CD14-positive monocyte (primary cell): ENCODE measurements at regions not wholly inside any gene's neighbourhood (a gene's known extent, or its start where the extent isn't known, plus 50 kb on each side); places are given as distances from the start of the nearest gene placed in this dataset.
"Not testable (repeated sequence)": the region's sequence is repeated elsewhere in the genome, so short reads cannot be mapped to it uniquely, and the experiment has no call there.

ENCODE experiments used
- DNase-seq, 3 donors: peaks; one replicate each; pipeline ENCODE4 v3.0.0-alpha.2; 2011 to 2022
- H2AFZ ChIP-seq: 2 replicates; pipeline ENCODE4 v1.6.0; 2012; ENCODE audit warnings: mild to moderate bottlenecking, low read depth, low read length, inconsistent platforms; ENCODE audit not compliant: insufficient read depth, poor library complexity, severe bottlenecking
- H3K27ac ChIP-seq, 2 donors: 1 replicate in 1 of 2; 2 replicates in 1 of 2; pipeline ENCODE4 v1.5.1; 2012 to 2013; ENCODE audit warnings: low read length in 2 of 2, control low read depth in 1 of 2, inconsistent platforms in 1 of 2, low read depth in 1 of 2, mild to moderate bottlenecking in 1 of 2
- H3K27me3 ChIP-seq, 2 donors: one replicate each; pipeline versions ENCODE4 v1.6.0 to v1.6.1; 2011 to 2013; ENCODE audit warnings: low read length in 2 of 2; ENCODE audit not compliant: control insufficient read depth in 2 of 2, insufficient read depth in 2 of 2
- H3K36me3 ChIP-seq, 2 donors: replicated peaks in 1 of 2; 1 replicate in 1 of 2; 2 replicates in 1 of 2; pipeline versions ENCODE4 v1.5.1 to v1.6.1; 2012 to 2013; ENCODE audit warnings: low read length in 2 of 2, control low read depth in 1 of 2, inconsistent platforms in 1 of 2, mild to moderate bottlenecking in 1 of 2; ENCODE audit not compliant: insufficient read depth in 2 of 2, control insufficient read depth in 1 of 2
- H3K4me1 ChIP-seq, 2 donors: 1 replicate in 1 of 2; 2 replicates in 1 of 2; pipeline versions ENCODE4 v1.5.1 to v1.6.1; 2012 to 2013; ENCODE audit warnings: low read length in 2 of 2, control low read depth in 1 of 2, inconsistent platforms in 1 of 2, mild to moderate bottlenecking in 1 of 2, moderate library complexity in 1 of 2; ENCODE audit not compliant: insufficient read depth in 2 of 2, control insufficient read depth in 1 of 2
- H3K4me2 ChIP-seq: replicated peaks from 2 replicates; pipeline ENCODE3; 2012; ENCODE audit warnings: low read length, moderate library complexity, mild to moderate bottlenecking; ENCODE audit not compliant: poor library complexity, severe bottlenecking; ENCODE audit errors: extremely low read depth
- H3K4me3 ChIP-seq, 3 experiments: fragments of 200-600 bp in 1 of 3; sonication (generic) in 1 of 3; replicated peaks in 1 of 3; 1 replicate in 2 of 3; 2 replicates in 1 of 3; pipeline ENCODE4 v1.5.1; 2011 to 2013; ENCODE audit warnings: low read length in 3 of 3, mild to moderate bottlenecking in 3 of 3, control low read depth in 2 of 3, low read depth in 2 of 3, inconsistent platforms in 1 of 3, moderate library complexity in 1 of 3
- H3K79me2 ChIP-seq: 2 replicates; pipeline ENCODE4 v1.6.0; 2012; ENCODE audit warnings: mild to moderate bottlenecking, control low read depth, inconsistent platforms, low read length, moderate library complexity; ENCODE audit not compliant: insufficient read depth
- H3K9ac ChIP-seq: 2 replicates; pipeline ENCODE4 v1.6.0; 2017; ENCODE audit warnings: low read length, mild to moderate bottlenecking; ENCODE audit not compliant: insufficient read depth, poor library complexity, severe bottlenecking
- H3K9me3 ChIP-seq, 2 donors: replicated peaks in 1 of 2; 1 replicate in 1 of 2; 2 replicates in 1 of 2; pipeline versions ENCODE4 v1.5.1 to v1.6.1; 2012 to 2013; ENCODE audit warnings: low read length in 2 of 2, control low read depth in 1 of 2; ENCODE audit not compliant: control insufficient read depth in 1 of 2, insufficient read depth in 1 of 2
- H4K20me1 ChIP-seq: 2 replicates; pipeline ENCODE4 v1.6.0; 2012; ENCODE audit warnings: mild to moderate bottlenecking, low read length, control low read depth, moderate library complexity; ENCODE audit not compliant: insufficient read depth
- H3K27ac Mint-ChIP-seq, 7 donors: one replicate each; pipeline ENCODE4 v1.8.0; 2020; ENCODE audit warnings: mild to moderate bottlenecking in 7 of 7, mixed read lengths in 7 of 7, moderate library complexity in 6 of 7, inconsistent platforms in 2 of 7
- H3K27me3 Mint-ChIP-seq, 3 donors: one replicate each; pipeline ENCODE4 v1.8.0; 2021 to 2022; ENCODE audit warnings: low read depth in 3 of 3, mild to moderate bottlenecking in 3 of 3, mixed read lengths in 3 of 3, moderate library complexity in 3 of 3, inconsistent platforms in 1 of 3
- H3K36me3 Mint-ChIP-seq, 2 donors: one replicate each; pipeline ENCODE4 v1.8.0; 2020; ENCODE audit warnings: mixed read lengths in 2 of 2, inconsistent platforms in 1 of 2, mild to moderate bottlenecking in 1 of 2
- H3K4me1 Mint-ChIP-seq: one replicate; pipeline ENCODE4 v1.8.0; 2020; ENCODE audit warnings: mild to moderate bottlenecking, mixed read lengths
- H3K4me3 Mint-ChIP-seq, 2 donors: one replicate each; pipeline ENCODE4 v1.8.0; 2020; ENCODE audit warnings: mild to moderate bottlenecking in 2 of 2, mixed read lengths in 2 of 2, moderate library complexity in 1 of 2
- H3K9me3 Mint-ChIP-seq, 7 donors: one replicate each; pipeline ENCODE4 v1.8.0; 2020 to 2022; ENCODE audit warnings: mixed read lengths in 7 of 7, mild to moderate bottlenecking in 6 of 7, moderate library complexity in 6 of 7, inconsistent platforms in 2 of 7
- CTCF ChIP-seq: fragments of 200-600 bp; IDR thresholded peaks from one replicate; pipeline ENCODE4 v1.8.0; 2022; ENCODE audit warnings: antibody characterized with exemption, mild to moderate bottlenecking
- WGBS: methylation state at CpG from one replicate; pipeline ENCODE4 v1.1.5; 2013; ENCODE audit warnings: missing lambda C conversion rate; ENCODE audit not compliant: insufficient coverage; 5-methylcytosine and 5-hydroxymethylcytosine counted together
- intact Hi-C, 2 donors: fragments of 100-400 bp; cut with micrococcal nuclease; formaldehyde crosslinking; loops; one replicate each; pipeline versions ENCODE4 v1.15.0 to v1.15.1; 2023

DNA sequence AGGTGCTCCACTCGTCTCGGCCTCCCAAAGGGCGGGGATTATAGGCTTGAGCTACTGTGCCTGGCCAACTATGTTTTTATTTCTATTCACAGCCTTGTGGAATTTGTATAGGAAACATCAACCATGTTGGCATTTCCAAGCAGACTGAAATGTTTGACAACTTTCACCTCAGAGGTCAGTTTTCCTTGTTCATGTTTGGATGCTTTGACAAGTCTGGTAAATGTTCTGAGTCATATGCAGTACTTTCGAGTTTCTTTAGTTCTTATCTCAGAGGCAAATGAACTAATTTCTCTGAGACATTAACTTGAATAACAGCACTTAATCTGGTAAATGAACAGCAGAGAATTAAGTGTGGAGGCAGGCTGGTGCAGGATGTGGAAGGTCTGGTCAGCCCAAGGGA lies 373.4 kb upstream of the SYNCRIP start:
- no peak overlapping the region for H3K9ac ChIP-seq
- H4K20me1 ChIP-seq = no peaks in the 10 kb centered on the region
- Mint-ChIP-seq H3K27ac (peak overlapping the region in 1 of 7 donors; percentile 25), H3K4me3 (no peak overlapping the region), H3K36me3 (no peaks in the 10 kb centered on the region), H3K27me3 (no peaks in the 10 kb centered on the region), H3K9me3 (peaks cover 0 to 13% (median 8%) of the 10 kb centered on the region in 7 donors), H3K4me1 (no peaks in the 10 kb centered on the region)
- intact Hi-C loops = no loop called here
- no peak for TF ChIP-seq CTCF
- no peak for DNase-seq
- no CpG with 5 or more reads among the region's 4 CpGs for WGBS
- no peak overlapping the region for H3K4me2 ChIP-seq
- H3K4me3 ChIP-seq = no peak overlapping the region
- H2AFZ ChIP-seq = no peak overlapping the region
- H3K9me3 ChIP-seq = peaks cover 0 to 10% of the 10 kb centered on the region in 2 donors
- no peaks in the 10 kb centered on the region for H3K4me1 ChIP-seq
- no peaks in the 10 kb centered on the region for H3K36me3 ChIP-seq
- H3K27ac ChIP-seq = no peak overlapping the region
- H3K79me2 ChIP-seq = no peaks in the 10 kb centered on the region
- H3K27me3 ChIP-seq = no peaks in the 10 kb centered on the region

DNA sequence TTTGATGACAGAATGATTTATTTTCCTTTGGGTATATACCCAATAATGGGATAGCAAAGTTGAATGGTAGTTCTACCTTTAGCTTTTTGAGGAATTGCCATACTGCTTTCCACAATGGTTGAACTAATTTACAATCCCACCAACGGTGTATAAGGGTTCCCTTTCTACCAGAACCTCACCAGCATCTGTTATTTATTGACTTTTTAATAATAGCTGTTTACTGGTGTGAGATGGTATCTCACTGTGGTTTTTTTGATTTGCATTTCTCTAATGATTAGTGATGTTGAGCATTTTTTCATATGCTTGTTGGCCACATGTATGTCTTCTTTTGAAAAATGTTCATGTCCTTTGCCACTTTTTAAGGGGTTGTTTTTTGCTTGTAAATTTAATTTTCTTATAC lies 370.3 kb upstream of the SYNCRIP start:
- H3K27me3 Mint-ChIP-seq, H3K9ac ChIP-seq, H4K20me1 ChIP-seq, H3K4me1 ChIP-seq, H3K4me3 Mint-ChIP-seq, H3K4me1 Mint-ChIP-seq, H3K79me2 ChIP-seq, H3K36me3 ChIP-seq, H3K4me3 ChIP-seq, H3K4me2 ChIP-seq, H3K27ac ChIP-seq, DNase-seq, H3K36me3 Mint-ChIP-seq, H2AFZ ChIP-seq, H3K27me3 ChIP-seq, intact Hi-C loops, H3K27ac Mint-ChIP-seq: not testable (repeated sequence)
- H3K9me3 Mint-ChIP-seq = peaks cover 2 to 20% (median 4%) of the 10 kb centered on the region in 7 donors
- peaks cover 0 to 15% of the 10 kb centered on the region in 2 donors for H3K9me3 ChIP-seq
- WGBS = no CpG with 5 or more reads among the region's 1 CpG
